PFSK-1 (cell line): ENCODE measurements at regions not wholly inside any gene's neighbourhood (a gene's known extent, or its start where the extent isn't known, plus 50 kb on each side); places are given as distances from the start of the nearest gene placed in this dataset.

Experiments used
- POLR2AphosphoS5 ChIP-seq: IDR thresholded peaks from 2 replicates; pipeline ENCODE4 v1.6.1; 2012; ENCODE audit warnings: low read depth, mild to moderate bottlenecking, control low read depth, low read length, moderate library complexity
- SIN3A ChIP-seq: IDR thresholded peaks from 2 replicates; pipeline ENCODE4 v1.6.1; 2012; ENCODE audit warnings: mild to moderate bottlenecking, low read length, moderate library complexity, borderline replicate concordance; ENCODE audit not compliant: insufficient read depth
- TAF1 ChIP-seq: IDR thresholded peaks from 2 replicates; pipeline ENCODE4 v1.6.1; 2012; ENCODE audit warnings: low read length, control low read depth, borderline replicate concordance; ENCODE audit not compliant: insufficient read depth
- TF ChIP-seq, protein P1 (sequence below), 2 experiments: IDR thresholded peaks; 2 replicates each; pipeline versions ENCODE4 v1.6.1 to v1.8.0; 2011 to 2012; ENCODE audit warnings: low read depth in 2 of 2, low read length in 2 of 2, control low read depth in 1 of 2, inconsistent platforms in 1 of 2, mild to moderate bottlenecking in 1 of 2, moderate library complexity in 1 of 2; ENCODE audit not compliant: insufficient read depth in 1 of 2

- TF ChIP-seq POLR2AphosphoS5 (no peak), TAF1 (no peak), SIN3A (no peak)
- TF ChIP-seq, protein P1, sequence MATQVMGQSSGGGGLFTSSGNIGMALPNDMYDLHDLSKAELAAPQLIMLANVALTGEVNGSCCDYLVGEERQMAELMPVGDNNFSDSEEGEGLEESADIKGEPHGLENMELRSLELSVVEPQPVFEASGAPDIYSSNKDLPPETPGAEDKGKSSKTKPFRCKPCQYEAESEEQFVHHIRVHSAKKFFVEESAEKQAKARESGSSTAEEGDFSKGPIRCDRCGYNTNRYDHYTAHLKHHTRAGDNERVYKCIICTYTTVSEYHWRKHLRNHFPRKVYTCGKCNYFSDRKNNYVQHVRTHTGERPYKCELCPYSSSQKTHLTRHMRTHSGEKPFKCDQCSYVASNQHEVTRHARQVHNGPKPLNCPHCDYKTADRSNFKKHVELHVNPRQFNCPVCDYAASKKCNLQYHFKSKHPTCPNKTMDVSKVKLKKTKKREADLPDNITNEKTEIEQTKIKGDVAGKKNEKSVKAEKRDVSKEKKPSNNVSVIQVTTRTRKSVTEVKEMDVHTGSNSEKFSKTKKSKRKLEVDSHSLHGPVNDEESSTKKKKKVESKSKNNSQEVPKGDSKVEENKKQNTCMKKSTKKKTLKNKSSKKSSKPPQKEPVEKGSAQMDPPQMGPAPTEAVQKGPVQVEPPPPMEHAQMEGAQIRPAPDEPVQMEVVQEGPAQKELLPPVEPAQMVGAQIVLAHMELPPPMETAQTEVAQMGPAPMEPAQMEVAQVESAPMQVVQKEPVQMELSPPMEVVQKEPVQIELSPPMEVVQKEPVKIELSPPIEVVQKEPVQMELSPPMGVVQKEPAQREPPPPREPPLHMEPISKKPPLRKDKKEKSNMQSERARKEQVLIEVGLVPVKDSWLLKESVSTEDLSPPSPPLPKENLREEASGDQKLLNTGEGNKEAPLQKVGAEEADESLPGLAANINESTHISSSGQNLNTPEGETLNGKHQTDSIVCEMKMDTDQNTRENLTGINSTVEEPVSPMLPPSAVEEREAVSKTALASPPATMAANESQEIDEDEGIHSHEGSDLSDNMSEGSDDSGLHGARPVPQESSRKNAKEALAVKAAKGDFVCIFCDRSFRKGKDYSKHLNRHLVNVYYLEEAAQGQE (IDR thresholded peaks at IDR 0.05; ENCODE audit: insufficient read depth in 1 of 2, low read depth in 2 of 2, low read length in 2 of 2) = no peak
Observed at GRCh38 chr7:155959894-155960293, 147.6 kb upstream of the SHH start.
